ENCODE measurements at regions not wholly inside any gene's neighbourhood (a gene's known extent, or its start where the extent isn't known, plus 50 kb on each side); places are given as distances from the start of the nearest gene placed in this dataset.
"Not testable (repeated sequence)": the region's sequence is repeated elsewhere in the genome, so short reads cannot be mapped to it uniquely, and the experiment has no call there.

GRCh38 chr13:81197483-81197882 lies 856.6 kb upstream of the SPRY2 start:
- DNase-seq: no peak

- DNase-seq: no peak
Observed at GRCh38 chr13:81194362-81194761, 853.4 kb upstream of the SPRY2 start.

GRCh38 chr13:81184556-81185265 lies 843.8 kb upstream of the SPRY2 start:
- DNase-seq: no peak

GRCh38 chr13:81172603-81173002 lies 831.7 kb upstream of the SPRY2 start:
- DNase-seq: no peak

- DNase-seq: no peak
Observed at GRCh38 chr13:81171065-81171647, 830.2 kb upstream of the SPRY2 start.

- not testable (repeated sequence) for DNase-seq
Observed at GRCh38 chr13:81163823-81164222, 822.9 kb upstream of the SPRY2 start.

GRCh38 chr13:81153478-81153877 lies 812.6 kb upstream of the SPRY2 start:
- no peak for DNase-seq

- no peak for DNase-seq
Observed at GRCh38 chr13:81148822-81149221, 807.9 kb upstream of the SPRY2 start.

- not testable (repeated sequence) for DNase-seq
Observed at GRCh38 chr13:81146576-81146975, 805.6 kb upstream of the SPRY2 start.

- no peak for DNase-seq
Observed at GRCh38 chr13:81142306-81142999, 801.5 kb upstream of the SPRY2 start.

GRCh38 chr13:81140675-81141074 lies 799.7 kb upstream of the SPRY2 start:
- DNase-seq: no peak

GRCh38 chr13:81139987-81140386 lies 799.1 kb upstream of the SPRY2 start:
- no peak for DNase-seq

GRCh38 chr13:81138353-81138980 lies 797.5 kb upstream of the SPRY2 start:
- no peak for DNase-seq

- no peak for DNase-seq
Observed at GRCh38 chr13:81133066-81133465, 792.1 kb upstream of the SPRY2 start.

GRCh38 chr13:81117416-81117815 lies 776.5 kb upstream of the SPRY2 start:
- DNase-seq: no peak

GRCh38 chr13:81116461-81117282 lies 775.7 kb upstream of the SPRY2 start:
- DNase-seq: no peak

- no peak for DNase-seq
Observed at GRCh38 chr13:81109026-81109425, 768.1 kb upstream of the SPRY2 start.

- no peak for DNase-seq
Observed at GRCh38 chr13:81106348-81106747, 765.4 kb upstream of the SPRY2 start.

GRCh38 chr13:81104035-81104715 lies 763.2 kb upstream of the SPRY2 start:
- no peak for DNase-seq

- DNase-seq: not testable (repeated sequence)
Observed at GRCh38 chr13:81102066-81102465, 761.1 kb upstream of the SPRY2 start.

- no peak for DNase-seq
Observed at GRCh38 chr13:81089371-81090157, 748.6 kb upstream of the SPRY2 start.

All from CD4-positive, alpha-beta T cell treated with Interleukin-15 for 1 hour (primary cell).